ENCODE measurements at regions not wholly inside any gene's neighbourhood (a gene's known extent, or its start where the extent isn't known, plus 50 kb on each side); places are given as distances from the start of the nearest gene placed in this dataset.

GRCh38 chr12:4215229-4216186 lies 58.1 kb upstream of the CCND2 start:
- peak; percentile 61 to 80 for DNase-seq (ENCODE audit: low spot score in 2 of 2)
- Histone ChIP-seq H3K27ac (no peak overlapping the region), H3K27me3 (no peaks in the 10 kb centered on the region), H3K4me3 (no peak overlapping the region), H3K4me1 (no peaks in the 10 kb centered on the region), H3K9me3 (no peaks in the 10 kb centered on the region), H3K36me3 (no peaks in the 10 kb centered on the region)
- no peak for TF ChIP-seq CTCF (IDR thresholded peaks at IDR 0.05)
- intact Hi-C loops (cut with DNase I), result no loop called here

GRCh38 chr12:4214877-4215228 lies 58.7 kb upstream of the CCND2 start:
- no peak overlapping the region for H3K27ac ChIP-seq
- H3K27me3 ChIP-seq, result no peaks in the 10 kb centered on the region
- H3K9me3 ChIP-seq, result no peaks in the 10 kb centered on the region
- H3K4me3 ChIP-seq, result no peak overlapping the region
- no peak for DNase-seq (ENCODE audit: low spot score in 2 of 2)
- no peaks in the 10 kb centered on the region for H3K4me1 ChIP-seq
- no peak for TF ChIP-seq CTCF (IDR thresholded peaks at IDR 0.05)
- no peaks in the 10 kb centered on the region for H3K36me3 ChIP-seq
- intact Hi-C loops (cut with DNase I), result no loop called here

- no peak for TF ChIP-seq CTCF (IDR thresholded peaks at IDR 0.05)
Observed at GRCh38 chr12:4213471-4213870, 60.1 kb upstream of the CCND2 start.

GRCh38 chr12:4212845-4213244 lies 60.7 kb upstream of the CCND2 start:
- H3K27me3 ChIP-seq, result no peaks in the 10 kb centered on the region
- intact Hi-C loops (cut with DNase I), result no loop called here
- H3K36me3 ChIP-seq, result no peaks in the 10 kb centered on the region
- no peak for TF ChIP-seq CTCF (IDR thresholded peaks at IDR 0.05)
- no peak overlapping the region for H3K27ac ChIP-seq
- no peak overlapping the region for H3K4me3 ChIP-seq
- no peaks in the 10 kb centered on the region for H3K4me1 ChIP-seq
- no peaks in the 10 kb centered on the region for H3K9me3 ChIP-seq
- DNase-seq (ENCODE audit: low spot score in 2 of 2), result no peak

More at GRCh38 chr12:4213471-4213870, 60.1 kb upstream of the CCND2 start:
- Histone ChIP-seq H3K27me3 (no peaks in the 10 kb centered on the region), H3K4me3 (no peak overlapping the region), H3K27ac (no peak overlapping the region), H3K4me1 (no peaks in the 10 kb centered on the region), H3K36me3 (no peaks in the 10 kb centered on the region), H3K9me3 (no peaks in the 10 kb centered on the region)
- DNase-seq (ENCODE audit: low spot score in 2 of 2), result no peak
- intact Hi-C loops (cut with DNase I), result no loop called here

- Histone ChIP-seq H3K27ac (no peak overlapping the region), H3K36me3 (no peaks in the 10 kb centered on the region), H3K27me3 (no peaks in the 10 kb centered on the region), H3K4me1 (no peaks in the 10 kb centered on the region), H3K4me3 (no peak overlapping the region), H3K9me3 (no peaks in the 10 kb centered on the region)
- no peak for DNase-seq (ENCODE audit: low spot score in 2 of 2)
- intact Hi-C loops (cut with DNase I), result no loop called here
- no peak for TF ChIP-seq CTCF (IDR thresholded peaks at IDR 0.05)
Observed at GRCh38 chr12:4211372-4211771, 62.2 kb upstream of the CCND2 start.

All from ascending aorta (tissue), 2 donors.